OCI-LY7 (cell line): ENCODE measurements at regions not wholly inside any gene's neighbourhood (a gene's known extent, or its start where the extent isn't known, plus 50 kb on each side); places are given as distances from the start of the nearest gene placed in this dataset.

Experiments
- EZH2phosphoT487 ChIP-seq: fragments of 200-600 bp; sonication (generic); IDR thresholded peaks from 2 replicates; pipeline ENCODE4 v1.6.1; 2018; ENCODE audit warnings: low read depth, borderline replicate concordance, mild to moderate bottlenecking, mixed run types, antibody characterized with exemption, low read length, moderate library complexity, mixed read lengths
- TF ChIP-seq, protein P1 (sequence below): fragments of 200-600 bp; sonication (generic); conservative IDR thresholded peaks from 2 replicates; pipeline ENCODE4 v1.5.1; 2014; ENCODE audit warnings: mild to moderate bottlenecking, antibody characterized with exemption, low read length, moderate library complexity, mixed read lengths

DNA sequence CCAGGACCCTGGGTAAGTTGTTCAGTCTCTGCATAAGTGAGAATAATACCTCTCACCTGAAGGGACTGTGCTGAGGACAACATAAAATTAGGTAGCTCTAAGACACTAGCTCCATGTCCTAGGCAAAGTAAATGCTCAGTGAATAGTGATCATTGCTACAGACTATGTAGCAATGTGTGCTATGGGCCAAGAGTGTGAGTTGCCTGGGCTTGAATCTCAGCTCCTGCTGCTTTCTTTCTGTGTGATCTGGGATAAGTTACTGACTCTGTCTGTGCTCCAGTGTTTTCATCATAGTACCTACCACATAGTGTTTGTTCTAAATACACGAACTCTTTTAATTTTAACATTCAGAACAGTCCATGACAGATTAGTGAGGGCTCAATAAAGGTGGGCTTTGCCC, 81.1 kb upstream of the MFGE8 start:
- TF ChIP-seq EZH2phosphoT487 = no peak
- TF ChIP-seq, protein P1, sequence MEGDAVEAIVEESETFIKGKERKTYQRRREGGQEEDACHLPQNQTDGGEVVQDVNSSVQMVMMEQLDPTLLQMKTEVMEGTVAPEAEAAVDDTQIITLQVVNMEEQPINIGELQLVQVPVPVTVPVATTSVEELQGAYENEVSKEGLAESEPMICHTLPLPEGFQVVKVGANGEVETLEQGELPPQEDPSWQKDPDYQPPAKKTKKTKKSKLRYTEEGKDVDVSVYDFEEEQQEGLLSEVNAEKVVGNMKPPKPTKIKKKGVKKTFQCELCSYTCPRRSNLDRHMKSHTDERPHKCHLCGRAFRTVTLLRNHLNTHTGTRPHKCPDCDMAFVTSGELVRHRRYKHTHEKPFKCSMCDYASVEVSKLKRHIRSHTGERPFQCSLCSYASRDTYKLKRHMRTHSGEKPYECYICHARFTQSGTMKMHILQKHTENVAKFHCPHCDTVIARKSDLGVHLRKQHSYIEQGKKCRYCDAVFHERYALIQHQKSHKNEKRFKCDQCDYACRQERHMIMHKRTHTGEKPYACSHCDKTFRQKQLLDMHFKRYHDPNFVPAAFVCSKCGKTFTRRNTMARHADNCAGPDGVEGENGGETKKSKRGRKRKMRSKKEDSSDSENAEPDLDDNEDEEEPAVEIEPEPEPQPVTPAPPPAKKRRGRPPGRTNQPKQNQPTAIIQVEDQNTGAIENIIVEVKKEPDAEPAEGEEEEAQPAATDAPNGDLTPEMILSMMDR = no peak
